ENCODE measurements at regions not wholly inside any gene's neighbourhood (a gene's known extent, or its start where the extent isn't known, plus 50 kb on each side); places are given as distances from the start of the nearest gene placed in this dataset.
A peak's percentile ranks its signal among the peaks of the same experiment; 100 is the strongest.

DNA sequence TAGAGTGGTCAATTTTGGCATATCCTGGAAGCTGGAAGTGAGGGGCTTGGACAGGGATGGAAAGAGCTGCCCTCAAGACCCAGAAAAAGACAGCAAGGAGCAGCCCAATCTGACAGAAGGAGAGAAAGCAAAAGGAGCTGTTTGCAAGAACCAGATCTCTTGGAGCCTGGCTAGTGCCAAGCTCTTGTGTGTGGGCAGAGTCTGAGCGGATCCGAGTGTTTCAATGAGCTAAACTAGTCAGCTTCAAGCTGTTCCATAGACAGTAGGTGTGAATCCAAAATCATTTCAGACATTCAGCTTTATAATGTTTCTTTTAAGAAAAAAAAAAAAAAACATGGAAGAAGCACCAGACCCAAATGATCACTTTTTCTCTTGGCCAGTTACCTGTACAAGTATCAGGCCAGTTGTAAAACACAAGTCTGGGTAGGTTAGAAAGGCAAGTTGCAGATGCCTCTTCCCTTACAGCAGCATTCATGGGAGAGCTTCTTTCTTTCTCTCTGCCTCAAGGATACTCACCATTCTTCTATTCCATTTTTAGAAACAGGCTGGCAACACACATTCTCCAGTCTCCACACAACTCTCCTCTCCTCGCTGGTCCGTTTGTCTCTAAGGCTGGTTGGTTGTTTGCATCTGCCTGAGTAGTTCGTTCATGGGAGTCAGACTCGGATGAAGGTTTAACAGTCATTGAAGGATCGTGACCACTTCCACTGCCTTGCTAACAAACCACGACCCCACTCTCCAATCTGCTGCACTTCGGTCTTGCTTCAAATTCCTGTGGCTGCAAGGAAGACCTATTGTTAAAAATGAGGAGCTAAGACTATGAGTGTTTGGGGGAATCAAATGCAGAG lies 105.2 kb upstream of the GATB start:
- no peaks in the 10 kb centered on the region for H3K4me1 ChIP-seq (replicated peaks)
- intact Hi-C loops (cut with DNase I), result no loop called here
- no peaks in the 10 kb centered on the region for H3K9me3 ChIP-seq
- 79% methylated on average over 9 of the region's 9 CpGs for WGBS
- H3K27ac ChIP-seq, result no peak overlapping the region
- H3K27me3 ChIP-seq (replicated peaks; ENCODE audit: insufficient read depth), result no peaks in the 10 kb centered on the region
- TF ChIP-seq POLR2A (IDR thresholded peaks at IDR 0.05) (no peak), POLR2AphosphoS5 (IDR thresholded peaks at IDR 0.05) (no peak)
- TF ChIP-seq, protein P1, sequence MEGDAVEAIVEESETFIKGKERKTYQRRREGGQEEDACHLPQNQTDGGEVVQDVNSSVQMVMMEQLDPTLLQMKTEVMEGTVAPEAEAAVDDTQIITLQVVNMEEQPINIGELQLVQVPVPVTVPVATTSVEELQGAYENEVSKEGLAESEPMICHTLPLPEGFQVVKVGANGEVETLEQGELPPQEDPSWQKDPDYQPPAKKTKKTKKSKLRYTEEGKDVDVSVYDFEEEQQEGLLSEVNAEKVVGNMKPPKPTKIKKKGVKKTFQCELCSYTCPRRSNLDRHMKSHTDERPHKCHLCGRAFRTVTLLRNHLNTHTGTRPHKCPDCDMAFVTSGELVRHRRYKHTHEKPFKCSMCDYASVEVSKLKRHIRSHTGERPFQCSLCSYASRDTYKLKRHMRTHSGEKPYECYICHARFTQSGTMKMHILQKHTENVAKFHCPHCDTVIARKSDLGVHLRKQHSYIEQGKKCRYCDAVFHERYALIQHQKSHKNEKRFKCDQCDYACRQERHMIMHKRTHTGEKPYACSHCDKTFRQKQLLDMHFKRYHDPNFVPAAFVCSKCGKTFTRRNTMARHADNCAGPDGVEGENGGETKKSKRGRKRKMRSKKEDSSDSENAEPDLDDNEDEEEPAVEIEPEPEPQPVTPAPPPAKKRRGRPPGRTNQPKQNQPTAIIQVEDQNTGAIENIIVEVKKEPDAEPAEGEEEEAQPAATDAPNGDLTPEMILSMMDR (IDR thresholded peaks at IDR 0.05), result no peak
- H3K36me3 ChIP-seq, result no peaks in the 10 kb centered on the region
- DNase-seq (ENCODE audit: low spot score), result no peak
- no peak overlapping the region for H3K4me3 ChIP-seq

GRCh38 chr4:151865312-151865711 lies 104.5 kb upstream of the GATB start:
- 23% methylated on average over 4 of the region's 4 CpGs for WGBS
- no peak for TF ChIP-seq POLR2A (IDR thresholded peaks at IDR 0.05)
- no peak for TF ChIP-seq POLR2AphosphoS5 (IDR thresholded peaks at IDR 0.05)
- TF ChIP-seq, protein P1 (IDR thresholded peaks at IDR 0.05), result no peak
- peak; percentile 7 for DNase-seq (ENCODE audit: low spot score)
- H3K27ac ChIP-seq, result no peak overlapping the region
- no peaks in the 10 kb centered on the region for H3K4me1 ChIP-seq (replicated peaks)
- intact Hi-C loops (cut with DNase I), result no loop called here
- H3K4me3 ChIP-seq, result no peak overlapping the region
- no peaks in the 10 kb centered on the region for H3K36me3 ChIP-seq
- H3K27me3 ChIP-seq (replicated peaks; ENCODE audit: insufficient read depth), result no peaks in the 10 kb centered on the region
- no peaks in the 10 kb centered on the region for H3K9me3 ChIP-seq

- no peaks in the 10 kb centered on the region for H3K36me3 ChIP-seq
- H3K27me3 ChIP-seq (replicated peaks; ENCODE audit: insufficient read depth), result no peaks in the 10 kb centered on the region
- H3K4me3 ChIP-seq, result no peak overlapping the region
- 73% methylated on average over 5 of the region's 5 CpGs for WGBS
- DNase-seq (ENCODE audit: low spot score), result no peak
- no peak overlapping the region for H3K27ac ChIP-seq
- intact Hi-C loops (cut with DNase I), result no loop called here
- no peaks in the 10 kb centered on the region for H3K9me3 ChIP-seq
- no peaks in the 10 kb centered on the region for H3K4me1 ChIP-seq (replicated peaks)
- TF ChIP-seq, protein P1 (IDR thresholded peaks at IDR 0.05), result no peak
- TF ChIP-seq POLR2AphosphoS5 (IDR thresholded peaks at IDR 0.05), result no peak
- TF ChIP-seq POLR2A (IDR thresholded peaks at IDR 0.05), result no peak
These were observed 103.3 kb upstream of the GATB start for GRCh38 chr4:151864068-151864467.

- 75% methylated on average over 7 of the region's 7 CpGs for WGBS
- H3K27me3 ChIP-seq (replicated peaks; ENCODE audit: insufficient read depth), result no peaks in the 10 kb centered on the region
These were observed 102.0 kb upstream of the GATB start for GRCh38 chr4:151862766-151863165.

More at GRCh38 chr4:151862766-151863165, 102.0 kb upstream of the GATB start:
- intact Hi-C loops (cut with DNase I), result no loop called here
- no peak for DNase-seq (ENCODE audit: low spot score)
- H3K36me3 ChIP-seq, result no peaks in the 10 kb centered on the region
- no peaks in the 10 kb centered on the region for H3K4me1 ChIP-seq (replicated peaks)
- no peak overlapping the region for H3K4me3 ChIP-seq
- no peak overlapping the region for H3K27ac ChIP-seq
- no peaks in the 10 kb centered on the region for H3K9me3 ChIP-seq
- TF ChIP-seq POLR2A (IDR thresholded peaks at IDR 0.05), result no peak
- TF ChIP-seq, protein P1 (IDR thresholded peaks at IDR 0.05), result no peak
- no peak for TF ChIP-seq POLR2AphosphoS5 (IDR thresholded peaks at IDR 0.05)
